LNCaP clone FGC (cell line): ENCODE measurements at regions not wholly inside any gene's neighbourhood (a gene's known extent, or its start where the extent isn't known, plus 50 kb on each side); places are given as distances from the start of the nearest gene placed in this dataset.

Source experiments
- DNase-seq: peaks from one replicate; pipeline ENCODE4 v3.0.0-alpha.2; 2011; ENCODE audit warnings: low read depth
- H3K4me3 ChIP-seq: 2 replicates; pipeline ENCODE4 v1.5.1; 2011; ENCODE audit warnings: mild to moderate bottlenecking, low read depth, low read length, control low read depth
- TF ChIP-seq, protein P1 (sequence below): IDR thresholded peaks from 2 replicates; pipeline ENCODE4 v1.5.1; 2012; ENCODE audit warnings: mild to moderate bottlenecking; ENCODE audit not compliant: control insufficient read depth, insufficient read depth; ENCODE audit errors: extremely low read depth

DNA sequence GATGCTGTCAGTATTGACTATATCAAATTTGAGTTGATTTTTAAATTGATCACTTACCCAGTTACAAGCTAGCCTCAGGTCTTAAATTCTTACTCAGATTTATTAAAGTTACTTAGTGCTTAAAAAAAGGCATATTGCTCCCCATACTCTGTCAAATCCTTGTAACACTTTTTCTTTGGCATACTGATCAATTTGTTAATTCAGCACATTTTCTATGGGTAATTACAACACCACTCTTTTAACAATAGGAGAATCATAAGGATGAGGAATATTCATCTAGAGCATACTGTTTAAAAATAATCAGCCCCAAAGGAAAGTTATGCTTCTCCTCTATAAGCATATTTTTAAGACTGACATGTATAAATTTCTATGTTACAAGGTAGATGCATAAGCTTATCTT, 482.5 kb downstream of the PABPC4L start:
- DNase-seq, result no peak
- TF ChIP-seq, protein P1, sequence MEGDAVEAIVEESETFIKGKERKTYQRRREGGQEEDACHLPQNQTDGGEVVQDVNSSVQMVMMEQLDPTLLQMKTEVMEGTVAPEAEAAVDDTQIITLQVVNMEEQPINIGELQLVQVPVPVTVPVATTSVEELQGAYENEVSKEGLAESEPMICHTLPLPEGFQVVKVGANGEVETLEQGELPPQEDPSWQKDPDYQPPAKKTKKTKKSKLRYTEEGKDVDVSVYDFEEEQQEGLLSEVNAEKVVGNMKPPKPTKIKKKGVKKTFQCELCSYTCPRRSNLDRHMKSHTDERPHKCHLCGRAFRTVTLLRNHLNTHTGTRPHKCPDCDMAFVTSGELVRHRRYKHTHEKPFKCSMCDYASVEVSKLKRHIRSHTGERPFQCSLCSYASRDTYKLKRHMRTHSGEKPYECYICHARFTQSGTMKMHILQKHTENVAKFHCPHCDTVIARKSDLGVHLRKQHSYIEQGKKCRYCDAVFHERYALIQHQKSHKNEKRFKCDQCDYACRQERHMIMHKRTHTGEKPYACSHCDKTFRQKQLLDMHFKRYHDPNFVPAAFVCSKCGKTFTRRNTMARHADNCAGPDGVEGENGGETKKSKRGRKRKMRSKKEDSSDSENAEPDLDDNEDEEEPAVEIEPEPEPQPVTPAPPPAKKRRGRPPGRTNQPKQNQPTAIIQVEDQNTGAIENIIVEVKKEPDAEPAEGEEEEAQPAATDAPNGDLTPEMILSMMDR, result no peak
- H3K4me3 ChIP-seq, result no peak overlapping the region

DNA sequence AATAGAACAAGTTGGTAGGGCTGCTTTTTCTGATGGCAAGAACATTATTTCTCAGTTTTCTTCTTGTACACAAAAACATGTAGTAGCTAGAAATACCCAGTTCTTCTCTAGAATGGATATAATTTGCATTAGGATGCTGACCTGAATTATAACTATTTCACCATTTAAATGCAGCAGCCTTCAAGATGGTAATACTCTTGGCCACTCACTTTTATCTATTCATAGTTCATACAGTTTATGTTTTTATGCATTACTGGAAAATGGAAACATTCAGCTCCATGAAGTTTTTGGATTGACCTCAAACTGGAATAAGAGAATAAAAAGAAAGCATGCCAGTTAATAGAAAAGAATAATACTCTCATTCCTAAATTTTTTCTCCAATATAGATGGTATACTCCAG, 487.4 kb downstream of the PABPC4L start:
- no peak overlapping the region for H3K4me3 ChIP-seq
- no peak for DNase-seq
- TF ChIP-seq, protein P1, result no peak

DNA sequence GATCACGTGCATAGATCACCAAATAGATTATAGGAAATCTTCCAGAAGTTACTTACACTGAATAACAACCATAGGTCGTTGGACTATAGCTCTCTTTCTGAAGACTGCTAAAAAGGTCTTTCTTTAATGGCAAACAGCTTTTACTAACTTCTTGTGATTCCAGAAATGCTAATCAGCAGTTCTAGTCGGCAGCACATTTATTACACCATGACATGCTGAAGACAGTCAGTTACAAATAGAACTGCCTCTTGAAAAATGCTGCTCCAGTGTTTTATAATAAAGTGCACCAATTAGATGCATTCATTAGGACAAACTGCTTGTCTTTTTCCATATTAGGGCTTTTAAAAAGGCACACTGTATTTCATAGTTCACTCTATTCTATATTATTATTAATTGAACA, 488.2 kb downstream of the PABPC4L start:
- TF ChIP-seq, protein P1, result no peak
- H3K4me3 ChIP-seq, result no peak overlapping the region
- DNase-seq, result no peak

DNA sequence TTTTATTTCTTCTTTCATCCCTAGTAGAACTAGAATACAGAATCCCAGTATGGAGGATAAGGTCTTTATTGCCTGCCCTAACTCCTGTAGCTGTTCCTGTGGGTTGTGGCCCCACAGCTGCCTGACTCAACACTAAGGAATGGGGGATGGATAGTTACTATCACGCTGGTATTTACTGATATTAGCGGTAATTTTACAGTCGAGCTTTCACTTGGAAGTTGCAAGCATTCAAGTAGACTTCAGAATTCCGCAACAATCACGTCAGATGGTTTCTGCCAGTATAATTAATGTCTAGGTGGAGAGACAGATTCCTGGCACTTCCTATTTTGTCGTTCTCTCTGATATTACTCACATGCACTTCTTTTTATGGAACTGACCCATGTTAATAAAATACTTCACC, 489.8 kb downstream of the PABPC4L start:
- no peak for DNase-seq
- TF ChIP-seq, protein P1, result no peak
- H3K4me3 ChIP-seq, result no peak overlapping the region

DNA sequence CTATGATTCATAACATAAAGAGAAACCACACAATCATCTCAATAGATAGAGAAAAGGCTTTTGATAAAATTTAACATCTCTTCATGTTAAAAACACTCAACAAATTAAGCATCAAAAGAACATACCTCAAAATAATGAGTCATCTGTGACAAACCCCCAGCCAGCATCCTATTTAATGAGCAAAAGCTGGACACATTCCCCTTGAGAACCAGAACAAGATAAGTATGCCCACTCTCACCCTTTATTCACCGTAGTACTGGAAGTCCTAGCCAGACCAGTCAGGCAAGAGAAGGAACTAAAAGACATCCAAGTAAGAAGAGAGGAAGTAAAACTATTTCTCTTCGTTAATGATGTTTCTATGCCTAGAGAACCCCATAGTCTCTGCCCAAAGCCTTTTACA, 507.2 kb downstream of the PABPC4L start:
- TF ChIP-seq, protein P1, result no peak
- no peak overlapping the region for H3K4me3 ChIP-seq
- DNase-seq, result no peak

DNA sequence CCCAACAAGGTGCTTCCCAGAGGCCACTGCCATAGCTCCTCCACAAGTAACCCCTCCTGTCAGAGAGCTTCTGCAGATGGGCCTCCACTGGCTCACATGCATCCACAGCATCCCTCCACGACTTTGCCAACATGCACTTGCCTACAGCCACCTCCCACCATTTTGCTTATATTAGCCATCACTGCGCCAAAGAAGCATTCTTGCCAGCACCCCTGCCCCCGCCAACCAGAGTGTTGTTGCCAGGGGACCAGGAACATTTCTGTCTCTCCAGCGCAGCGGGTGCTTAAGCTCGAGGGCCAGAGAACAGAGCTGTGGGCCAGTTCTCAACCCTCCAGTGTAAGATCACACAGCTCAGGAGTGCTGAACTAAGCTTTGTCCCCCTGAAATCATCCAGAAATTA, 517.6 kb downstream of the PABPC4L start:
- no peak for DNase-seq
- TF ChIP-seq, protein P1, result no peak

DNA sequence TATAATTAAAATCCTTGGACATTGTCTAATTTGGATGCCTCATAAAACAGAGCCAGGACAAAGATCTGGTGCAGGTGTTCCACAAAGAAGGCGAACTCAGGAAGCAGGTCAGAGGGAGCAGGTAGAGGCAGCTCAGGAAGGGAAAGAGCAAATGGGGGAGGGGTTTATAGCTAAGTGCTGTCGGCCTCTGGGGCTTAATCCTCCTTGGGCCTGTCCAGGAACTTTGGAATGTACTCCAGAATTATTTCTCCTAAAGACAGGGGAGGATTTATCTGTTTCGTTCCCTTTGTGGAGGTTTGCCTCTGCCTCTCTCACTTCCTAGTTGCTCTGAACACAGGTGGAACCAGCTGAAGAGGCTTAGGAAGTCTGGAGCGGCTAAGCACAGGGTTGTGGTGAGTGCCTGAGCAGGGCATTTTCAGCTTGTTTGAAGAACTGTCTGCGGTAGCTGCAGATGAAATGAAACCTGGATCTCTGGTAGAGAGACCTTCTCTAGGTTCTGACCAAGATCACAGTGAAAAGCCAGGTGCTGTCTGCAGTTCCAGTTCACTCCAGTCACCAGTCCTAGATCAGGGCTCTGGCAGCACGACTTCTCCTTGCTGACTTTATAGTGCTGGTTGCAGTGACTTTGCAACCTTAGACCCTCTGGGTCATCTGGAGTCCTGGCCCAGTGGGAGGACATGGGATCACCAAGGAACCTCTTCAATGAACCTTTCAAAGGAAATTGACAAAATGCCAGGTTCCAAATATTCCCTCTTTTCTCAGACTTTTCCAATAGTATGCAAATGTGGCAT, 519.2 kb downstream of the PCDH10 start:
- no peak overlapping the region for H3K4me3 ChIP-seq
- TF ChIP-seq, protein P1, result no peak
- DNase-seq, result no peak

More for the DNA sequence above, 517.6 kb downstream of the PABPC4L start:
- no peak overlapping the region for H3K4me3 ChIP-seq
